ENCODE measurements at regions not wholly inside any gene's neighbourhood (a gene's known extent, or its start where the extent isn't known, plus 50 kb on each side); places are given as distances from the start of the nearest gene placed in this dataset.
"Not testable (repeated sequence)": the region's sequence is repeated elsewhere in the genome, so short reads cannot be mapped to it uniquely, and the experiment has no call there.

- in situ Hi-C loops (cut with HindIII; ENCODE audit: low sequenced_read_pairs): no loop called here
Measured at GRCh38 chr5:158233735-158234322, 374.9 kb upstream of the CLINT1 start.

- in situ Hi-C loops (cut with HindIII; ENCODE audit: low sequenced_read_pairs): not testable (repeated sequence)
Measured at GRCh38 chr5:158227314-158227713, 368.4 kb upstream of the CLINT1 start.

- in situ Hi-C loops (cut with HindIII; ENCODE audit: low sequenced_read_pairs): no loop called here
Measured at GRCh38 chr5:158226496-158226895, 367.6 kb upstream of the CLINT1 start.

- in situ Hi-C loops (cut with HindIII; ENCODE audit: low sequenced_read_pairs): no loop called here
Measured at GRCh38 chr5:158224253-158224652, 365.3 kb upstream of the CLINT1 start.

GRCh38 chr5:158223054-158223600 lies 364.2 kb upstream of the CLINT1 start:
- in situ Hi-C loops (cut with HindIII; ENCODE audit: low sequenced_read_pairs): no loop called here

GRCh38 chr5:158212917-158213316 lies 354.0 kb upstream of the CLINT1 start:
- in situ Hi-C loops (cut with HindIII; ENCODE audit: low sequenced_read_pairs): no loop called here

- in situ Hi-C loops (cut with HindIII; ENCODE audit: low sequenced_read_pairs): no loop called here
Measured at GRCh38 chr5:158212237-158212636, 353.3 kb upstream of the CLINT1 start.

GRCh38 chr5:158209219-158209908 lies 350.4 kb upstream of the CLINT1 start:
- in situ Hi-C loops (cut with HindIII; ENCODE audit: low sequenced_read_pairs): no loop called here

- in situ Hi-C loops (cut with HindIII; ENCODE audit: low sequenced_read_pairs): no loop called here
Measured at GRCh38 chr5:158207733-158208132, 348.8 kb upstream of the CLINT1 start.

- in situ Hi-C loops (cut with HindIII; ENCODE audit: low sequenced_read_pairs): no loop called here
Measured at GRCh38 chr5:158205992-158206391, 347.0 kb upstream of the CLINT1 start.

- in situ Hi-C loops (cut with HindIII; ENCODE audit: low sequenced_read_pairs): no loop called here
Measured at GRCh38 chr5:158203261-158203660, 344.3 kb upstream of the CLINT1 start.

- in situ Hi-C loops (cut with HindIII; ENCODE audit: low sequenced_read_pairs): no loop called here
Measured at GRCh38 chr5:158202801-158203200, 343.9 kb upstream of the CLINT1 start.

GRCh38 chr5:158200619-158201018 lies 341.7 kb upstream of the CLINT1 start:
- in situ Hi-C loops (cut with HindIII; ENCODE audit: low sequenced_read_pairs): no loop called here

- in situ Hi-C loops (cut with HindIII; ENCODE audit: low sequenced_read_pairs): no loop called here
Measured at GRCh38 chr5:158198636-158199035, 339.7 kb upstream of the CLINT1 start.

GRCh38 chr5:158195416-158196210 lies 336.7 kb upstream of the CLINT1 start:
- in situ Hi-C loops (cut with HindIII; ENCODE audit: low sequenced_read_pairs): no loop called here

GRCh38 chr5:158194561-158194976 lies 335.6 kb upstream of the CLINT1 start:
- in situ Hi-C loops (cut with HindIII; ENCODE audit: low sequenced_read_pairs): no loop called here

GRCh38 chr5:158193395-158193794 lies 334.4 kb upstream of the CLINT1 start:
- in situ Hi-C loops (cut with HindIII; ENCODE audit: low sequenced_read_pairs): not testable (repeated sequence)

- in situ Hi-C loops (cut with HindIII; ENCODE audit: low sequenced_read_pairs): no loop called here
Measured at GRCh38 chr5:158180407-158180806, 321.5 kb upstream of the CLINT1 start.

- in situ Hi-C loops (cut with HindIII; ENCODE audit: low sequenced_read_pairs): no loop called here
Measured at GRCh38 chr5:158179271-158179670, 320.3 kb upstream of the CLINT1 start.

- in situ Hi-C loops (cut with HindIII; ENCODE audit: low sequenced_read_pairs): no loop called here
Measured at GRCh38 chr5:158178535-158178934, 319.6 kb upstream of the CLINT1 start.

- in situ Hi-C loops (cut with HindIII; ENCODE audit: low sequenced_read_pairs): no loop called here
Measured at GRCh38 chr5:158177146-158177545, 318.2 kb upstream of the CLINT1 start.
